Esophagus squamous epithelium (tissue), 5 donors: ENCODE measurements at regions not wholly inside any gene's neighbourhood (a gene's known extent, or its start where the extent isn't known, plus 50 kb on each side); places are given as distances from the start of the nearest gene placed in this dataset.

Source experiments
- DNase-seq: peaks from one replicate; lab custom pipeline; 2025; lab: John Stamatoyannopoulos, UW
- H3K27ac ChIP-seq, 4 donors: fragments of 200-600 bp; sonication (generic); one replicate each; pipeline ENCODE4 v1.5.1; 2016 to 2019; ENCODE audit warnings: mild to moderate bottlenecking in 1 of 4
- H3K27me3 ChIP-seq, 4 donors: fragments of 200-600 bp; sonication (generic); 1 replicate in 3 of 4; 2 replicates in 1 of 4; pipeline versions ENCODE4 v1.5.1 to v1.6.0; 2017 to 2021; ENCODE audit warnings: antibody characterized with exemption in 1 of 4
- H3K36me3 ChIP-seq, 3 donors: fragments of 200-600 bp; sonication (generic); one replicate each; pipeline ENCODE4 v1.5.1; 2016 to 2019
- H3K4me1 ChIP-seq, 3 donors: fragments of 200-600 bp; sonication (generic); one replicate each; pipeline ENCODE4 v1.5.1; 2017 to 2019
- H3K4me3 ChIP-seq, 4 donors: fragments of 200-600 bp; sonication (generic); 1 replicate in 3 of 4; 2 replicates in 1 of 4; pipeline ENCODE4 v1.5.1; 2016 to 2019; ENCODE audit warnings: mild to moderate bottlenecking in 2 of 4, moderate library complexity in 1 of 4
- H3K9me3 ChIP-seq, 3 donors: fragments of 200-600 bp; sonication (generic); one replicate each; pipeline ENCODE4 v1.5.1; 2016 to 2019
- CTCF ChIP-seq, 6 experiments: fragments of 450-650 bp in 4 of 6; fragments of 200-600 bp in 2 of 6; sonication (generic) in 2 of 6; IDR thresholded peaks; one replicate each; pipeline ENCODE4 v1.5.1; 2016 to 2019; ENCODE audit warnings: antibody characterized with exemption in 6 of 6, mild to moderate bottlenecking in 4 of 6, moderate library complexity in 4 of 6
- POLR2A ChIP-seq, 4 donors: fragments of 450-650 bp; IDR thresholded peaks; one replicate each; pipeline ENCODE4 v1.6.1; 2017; ENCODE audit warnings: antibody characterized with exemption in 4 of 4, mild to moderate bottlenecking in 4 of 4, moderate library complexity in 3 of 4
- WGBS, 2 donors: methylation state at CpG; one replicate each; pipeline ENCODE4 v1.1.5; 2018; 5-methylcytosine and 5-hydroxymethylcytosine counted together
- intact Hi-C: fragments of 100-400 bp; cut with DNase I; formaldehyde crosslinking; loops from one replicate; pipeline ENCODE4 v1.15.0; 2022
- donor health status: DM: yes; HTN: yes; CAD: no.

- Histone ChIP-seq H3K36me3 (no peaks in the 10 kb centered on the region), H3K4me1 (no peaks in the 10 kb centered on the region), H3K4me3 (no peak overlapping the region), H3K27ac (no peak overlapping the region), H3K9me3 (no peaks in the 10 kb centered on the region), H3K27me3 (no peaks in the 10 kb centered on the region)
- WGBS, 2 donors = 63 to 68% methylated on average over 3 of the region's 3 CpGs
- no peak for TF ChIP-seq POLR2A (IDR thresholded peaks at IDR 0.05)
- TF ChIP-seq CTCF (IDR thresholded peaks at IDR 0.05) = no peak
- DNase-seq = no peak
- intact Hi-C loops = no loop called here
Measured at GRCh38 chr18:51998066-51998465, 341.9 kb upstream of the DCC start.

- WGBS, 2 donors = 74 to 76% methylated on average over 3 of the region's 3 CpGs
- no peak for TF ChIP-seq CTCF (IDR thresholded peaks at IDR 0.05)
- TF ChIP-seq POLR2A (IDR thresholded peaks at IDR 0.05) = no peak
- intact Hi-C loops = no loop called here
Measured at GRCh38 chr18:51998711-51999110, 341.3 kb upstream of the DCC start.

GRCh38 chr18:51999351-51999750, 340.6 kb upstream of the DCC start:
- DNase-seq = no peak
- Histone ChIP-seq H3K4me3 (no peak overlapping the region), H3K4me1 (no peaks in the 10 kb centered on the region), H3K27me3 (no peaks in the 10 kb centered on the region), H3K36me3 (no peaks in the 10 kb centered on the region), H3K9me3 (no peaks in the 10 kb centered on the region), H3K27ac (no peak overlapping the region)
- intact Hi-C loops = no loop called here
- no peak for TF ChIP-seq POLR2A (IDR thresholded peaks at IDR 0.05)
- no peak for TF ChIP-seq CTCF (IDR thresholded peaks at IDR 0.05)
- 22 to 31% methylated on average over 2 of the region's 2 CpGs for WGBS, 2 donors

More at GRCh38 chr18:51998711-51999110, 341.3 kb upstream of the DCC start:
- no peak overlapping the region for H3K27ac ChIP-seq
- H3K4me1 ChIP-seq = no peaks in the 10 kb centered on the region
- no peaks in the 10 kb centered on the region for H3K27me3 ChIP-seq
- H3K36me3 ChIP-seq = no peaks in the 10 kb centered on the region
- no peak overlapping the region for H3K4me3 ChIP-seq
- DNase-seq = no peak
- H3K9me3 ChIP-seq = no peaks in the 10 kb centered on the region

- Histone ChIP-seq H3K4me1 (no peaks in the 10 kb centered on the region), H3K4me3 (no peak overlapping the region), H3K9me3 (no peaks in the 10 kb centered on the region), H3K36me3 (no peaks in the 10 kb centered on the region), H3K27me3 (no peaks in the 10 kb centered on the region), H3K27ac (no peak overlapping the region)
- WGBS, 2 donors = 58 to 60% methylated on average over 1 of the region's 1 CpG
- TF ChIP-seq POLR2A (IDR thresholded peaks at IDR 0.05) (no peak), CTCF (IDR thresholded peaks at IDR 0.05) (no peak)
- intact Hi-C loops = no loop called here
- DNase-seq = no peak
Measured at GRCh38 chr18:52000435-52000834, 339.6 kb upstream of the DCC start.

- Histone ChIP-seq H3K27me3 (no peaks in the 10 kb centered on the region), H3K9me3 (no peaks in the 10 kb centered on the region), H3K4me1 (no peaks in the 10 kb centered on the region), H3K4me3 (no peak overlapping the region), H3K27ac (no peak overlapping the region), H3K36me3 (no peaks in the 10 kb centered on the region)
- WGBS, 2 donors = 50 to 66% methylated on average over 1 of the region's 1 CpG
- intact Hi-C loops = no loop called here
- TF ChIP-seq CTCF (IDR thresholded peaks at IDR 0.05) (no peak), POLR2A (IDR thresholded peaks at IDR 0.05) (no peak)
- DNase-seq = no peak
Measured at GRCh38 chr18:52001106-52001505, 338.9 kb upstream of the DCC start.
